WTC11 (cell line): ENCODE measurements at regions not wholly inside any gene's neighbourhood (a gene's known extent, or its start where the extent isn't known, plus 50 kb on each side); places are given as distances from the start of the nearest gene placed in this dataset.

Experiments used
- ATAC-seq: fragments of 200-7000 bp; cut with Tn5 transposase; 2 replicates; pipeline ENCODE4 v1.10.0; 2021; ENCODE audit warnings: mild to moderate bottlenecking, moderate library complexity
- CTCF ChIA-PET: fragments of 300-600 bp; sonication (Branson Sonifier 250); formaldehyde crosslinking; loops from one replicate; lab custom pipeline; 2021; ENCODE audit warnings: antibody characterized with exemption; lab: Charles Lee
- POLR2A ChIA-PET: fragments of 350-600 bp; sonication (Branson Sonifier 250); formaldehyde crosslinking; loops from one replicate; lab custom pipeline; 2021; ENCODE audit warnings: antibody characterized with exemption; lab: Charles Lee
- DNase-seq: peaks from one replicate; pipeline ENCODE4 v3.0.0; 2021; ENCODE audit warnings: low spot score
- H3K27ac Mint-ChIP-seq: 2 replicates; pipeline ENCODE4 v1.8.0; 2021; ENCODE audit warnings: mixed read lengths
- H3K27me3 Mint-ChIP-seq: 2 replicates; pipeline ENCODE4 v1.8.0; 2021; ENCODE audit warnings: low read depth, mild to moderate bottlenecking, moderate library complexity, mixed read lengths
- H3K36me3 Mint-ChIP-seq: 2 replicates; pipeline ENCODE4 v1.8.0; 2021; ENCODE audit warnings: mixed read lengths
- H3K4me1 Mint-ChIP-seq: 2 replicates; pipeline ENCODE4 v1.8.0; 2022; ENCODE audit warnings: mixed read lengths
- H3K4me3 Mint-ChIP-seq: 2 replicates; pipeline ENCODE4 v1.8.0; 2021; ENCODE audit warnings: mild to moderate bottlenecking, moderate library complexity, mixed read lengths
- H3K9me3 Mint-ChIP-seq: 2 replicates; pipeline ENCODE4 v1.8.0; 2021; ENCODE audit warnings: mixed read lengths
- AFF4 ChIP-seq: sonication (generic); formaldehyde crosslinking; IDR thresholded peaks from 2 replicates; pipeline ENCODE4 v1.8.1; 2023; ENCODE audit warnings: mild to moderate bottlenecking, missing genetic modification reagents, borderline replicate concordance
- ATF1 ChIP-seq: sonication (generic); formaldehyde crosslinking; IDR thresholded peaks from 2 replicates; pipeline ENCODE4 v1.8.1; 2023; ENCODE audit warnings: mild to moderate bottlenecking, moderate library complexity, missing genetic modification reagents
- CREM ChIP-seq: sonication (generic); formaldehyde crosslinking; IDR thresholded peaks from 2 replicates; pipeline ENCODE4 v1.8.1; 2022; ENCODE audit warnings: mild to moderate bottlenecking, missing genetic modification reagents, moderate library complexity
- HMGXB4 ChIP-seq: sonication (generic); formaldehyde crosslinking; IDR thresholded peaks from 2 replicates; pipeline ENCODE4 v1.8.1; 2023; ENCODE audit warnings: mild to moderate bottlenecking, moderate library complexity, missing genetic modification reagents
- MXD4 ChIP-seq: fragments of 250-450 bp; sonication (Bioruptor Pico); IDR thresholded peaks from 2 replicates; pipeline ENCODE4 v1.8.0; 2021; ENCODE audit warnings: mild to moderate bottlenecking, moderate library complexity, borderline replicate concordance
- MYBL2 ChIP-seq: sonication (generic); formaldehyde crosslinking; IDR thresholded peaks from 2 replicates; pipeline ENCODE4 v1.8.1; 2023; ENCODE audit warnings: mild to moderate bottlenecking, moderate library complexity, missing genetic modification reagents
- STAT6 ChIP-seq: sonication (generic); formaldehyde crosslinking; conservative IDR thresholded peaks from 2 replicates; pipeline ENCODE4 v1.8.1; 2023; ENCODE audit warnings: mild to moderate bottlenecking, low read depth, missing genetic modification reagents, moderate library complexity
- ZNF219 ChIP-seq: sonication (generic); formaldehyde crosslinking; IDR thresholded peaks from 2 replicates; pipeline ENCODE4 v1.8.0; 2023; ENCODE audit warnings: missing genetic modification reagents, mild to moderate bottlenecking, borderline replicate concordance
- ZNF396 ChIP-seq: fragments of 250-450 bp; sonication (Bioruptor Pico); IDR thresholded peaks from 2 replicates; pipeline ENCODE4 v1.8.0; 2021; ENCODE audit warnings: mild to moderate bottlenecking, moderate library complexity, borderline replicate concordance
- ZNF423 ChIP-seq: fragments of 250-450 bp; sonication (Bioruptor Pico); IDR thresholded peaks from 2 replicates; pipeline ENCODE4 v2.1.2; 2022; ENCODE audit warnings: mild to moderate bottlenecking, moderate library complexity
- TF ChIP-seq, protein P1 (sequence below): sonication (generic); formaldehyde crosslinking; IDR thresholded peaks from 2 replicates; pipeline ENCODE4 v1.8.0; 2023; ENCODE audit warnings: missing genetic modification reagents, mild to moderate bottlenecking, borderline replicate concordance
- TF ChIP-seq, protein P2 (sequence below): fragments of 250-450 bp; sonication (Bioruptor Pico); conservative IDR thresholded peaks from 2 replicates; pipeline ENCODE4 v1.9.0; 2021; ENCODE audit warnings: mild to moderate bottlenecking
- TF ChIP-seq, protein P3 (sequence below): sonication (generic); formaldehyde crosslinking; IDR thresholded peaks from 2 replicates; pipeline ENCODE4 v1.8.0; 2022; ENCODE audit warnings: mild to moderate bottlenecking, missing genetic modification reagents

- TF ChIP-seq, protein P1, sequence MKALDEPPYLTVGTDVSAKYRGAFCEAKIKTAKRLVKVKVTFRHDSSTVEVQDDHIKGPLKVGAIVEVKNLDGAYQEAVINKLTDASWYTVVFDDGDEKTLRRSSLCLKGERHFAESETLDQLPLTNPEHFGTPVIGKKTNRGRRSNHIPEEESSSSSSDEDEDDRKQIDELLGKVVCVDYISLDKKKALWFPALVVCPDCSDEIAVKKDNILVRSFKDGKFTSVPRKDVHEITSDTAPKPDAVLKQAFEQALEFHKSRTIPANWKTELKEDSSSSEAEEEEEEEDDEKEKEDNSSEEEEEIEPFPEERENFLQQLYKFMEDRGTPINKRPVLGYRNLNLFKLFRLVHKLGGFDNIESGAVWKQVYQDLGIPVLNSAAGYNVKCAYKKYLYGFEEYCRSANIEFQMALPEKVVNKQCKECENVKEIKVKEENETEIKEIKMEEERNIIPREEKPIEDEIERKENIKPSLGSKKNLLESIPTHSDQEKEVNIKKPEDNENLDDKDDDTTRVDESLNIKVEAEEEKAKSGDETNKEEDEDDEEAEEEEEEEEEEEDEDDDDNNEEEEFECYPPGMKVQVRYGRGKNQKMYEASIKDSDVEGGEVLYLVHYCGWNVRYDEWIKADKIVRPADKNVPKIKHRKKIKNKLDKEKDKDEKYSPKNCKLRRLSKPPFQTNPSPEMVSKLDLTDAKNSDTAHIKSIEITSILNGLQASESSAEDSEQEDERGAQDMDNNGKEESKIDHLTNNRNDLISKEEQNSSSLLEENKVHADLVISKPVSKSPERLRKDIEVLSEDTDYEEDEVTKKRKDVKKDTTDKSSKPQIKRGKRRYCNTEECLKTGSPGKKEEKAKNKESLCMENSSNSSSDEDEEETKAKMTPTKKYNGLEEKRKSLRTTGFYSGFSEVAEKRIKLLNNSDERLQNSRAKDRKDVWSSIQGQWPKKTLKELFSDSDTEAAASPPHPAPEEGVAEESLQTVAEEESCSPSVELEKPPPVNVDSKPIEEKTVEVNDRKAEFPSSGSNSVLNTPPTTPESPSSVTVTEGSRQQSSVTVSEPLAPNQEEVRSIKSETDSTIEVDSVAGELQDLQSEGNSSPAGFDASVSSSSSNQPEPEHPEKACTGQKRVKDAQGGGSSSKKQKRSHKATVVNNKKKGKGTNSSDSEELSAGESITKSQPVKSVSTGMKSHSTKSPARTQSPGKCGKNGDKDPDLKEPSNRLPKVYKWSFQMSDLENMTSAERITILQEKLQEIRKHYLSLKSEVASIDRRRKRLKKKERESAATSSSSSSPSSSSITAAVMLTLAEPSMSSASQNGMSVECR = no peak
- no peak for TF ChIP-seq MXD4
- TF ChIP-seq, all 79 proteins: peak for 0
Measured at GRCh38 chr10:69710008-69710888, 80.2 kb downstream of the FAM241B start (continued).

DNA sequence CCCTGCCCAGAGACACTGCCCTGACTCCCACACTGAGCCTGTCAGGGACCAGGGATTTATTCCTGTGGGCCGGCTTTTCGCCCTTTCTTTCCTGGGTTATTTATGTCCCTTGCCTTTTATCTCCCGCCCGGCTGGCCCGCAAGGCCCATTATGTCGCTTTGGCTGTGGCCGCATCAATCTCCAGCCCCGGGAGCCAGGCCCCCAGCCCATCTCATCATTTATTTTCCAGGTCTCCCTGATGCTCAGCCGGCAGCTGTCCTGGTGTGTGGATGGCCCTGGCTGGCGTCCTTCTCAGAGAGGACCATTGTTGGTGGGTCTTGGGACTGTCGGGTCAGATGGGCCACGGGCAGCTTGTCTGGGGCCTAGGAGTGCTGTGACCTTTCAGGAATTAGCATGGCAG is 82.3 kb downstream of the FAM241B start:
- H3K9me3 Mint-ChIP-seq = peaks cover 15% of the 10 kb centered on the region
- no peak overlapping the region for H3K27ac Mint-ChIP-seq
- TF ChIP-seq, protein P2, sequence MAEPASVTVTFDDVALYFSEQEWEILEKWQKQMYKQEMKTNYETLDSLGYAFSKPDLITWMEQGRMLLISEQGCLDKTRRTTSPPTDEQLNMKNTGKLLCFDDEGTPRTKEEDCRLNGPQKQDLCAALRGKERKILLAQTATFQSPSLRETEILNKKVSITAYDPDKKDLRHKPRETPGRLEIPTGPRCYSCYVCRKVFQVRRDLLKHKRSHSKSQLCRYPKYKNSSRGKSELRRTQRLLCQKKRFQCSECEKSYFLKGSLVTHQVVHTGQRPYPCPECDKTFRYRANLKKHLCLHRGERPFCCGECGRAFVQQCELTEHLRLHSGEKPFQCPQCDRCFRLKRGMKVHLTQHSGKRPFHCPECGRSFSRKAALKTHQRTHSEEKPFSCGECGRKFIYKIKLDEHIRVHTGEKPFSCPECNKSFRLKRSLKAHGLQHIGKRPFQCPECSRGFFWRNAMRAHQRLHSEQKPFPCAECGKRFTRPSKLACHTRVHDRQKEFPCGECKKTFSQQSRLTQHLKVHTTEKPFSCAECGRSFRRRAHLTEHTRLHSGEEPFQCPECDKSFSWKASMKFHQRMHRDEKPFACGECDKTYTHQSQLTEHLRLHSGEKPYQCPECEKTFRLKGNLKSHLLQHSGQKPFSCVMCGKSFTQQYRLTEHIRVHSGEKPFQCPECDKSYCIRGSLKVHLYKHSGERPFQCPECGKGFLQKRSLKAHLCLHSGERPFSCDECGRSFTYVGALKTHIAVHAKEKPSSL (CRISPR knock-in tag) = no peak
- TF ChIP-seq, all 79 proteins: peak for 0
- no peak for ATAC-seq
- ChIA-PET CTCF (interaction anchor here (0.7 to 8.0 kb wide), 3 partner anchors 16 to 68 kb away, joined by 3 to 140 read pairs (median 4); no protein-coding TSS in a partner anchor), POLR2A (no interaction called here)
- Mint-ChIP-seq H3K4me1 (peaks cover 15% of the 10 kb centered on the region), H3K27me3 (peaks cover 17% of the 10 kb centered on the region), H3K36me3 (peaks cover 7% of the 10 kb centered on the region; the same call in 1 of the 2 replicates), H3K4me3 (no peak overlapping the region)
- no peak for DNase-seq

DNA sequence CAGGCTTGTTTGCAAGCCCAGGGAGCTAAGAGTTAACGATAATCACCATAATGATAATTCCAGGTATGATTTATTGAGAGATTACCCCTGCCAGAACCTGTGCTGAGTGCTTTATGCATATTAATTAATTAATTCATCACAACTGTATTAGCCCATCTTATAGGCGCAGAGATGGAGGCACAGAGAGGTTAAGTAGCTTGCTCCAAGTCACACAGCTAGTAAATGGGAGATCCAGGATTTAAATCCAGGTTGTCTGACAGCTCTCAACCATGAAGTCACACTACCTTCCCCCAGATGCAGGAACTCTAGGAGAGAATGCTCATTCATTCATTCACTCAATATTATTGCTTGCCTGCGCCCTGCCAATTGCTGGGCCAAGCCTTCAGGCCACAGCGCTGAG is 84.5 kb downstream of the FAM241B start:
- H3K9me3 Mint-ChIP-seq = no peaks in the 10 kb centered on the region
- DNase-seq (no peak), ATAC-seq (no peak)
- no peaks in the 10 kb centered on the region for H3K36me3 Mint-ChIP-seq
- no peak overlapping the region for H3K27ac Mint-ChIP-seq
- ChIA-PET CTCF (interaction anchor here (0.8 to 8.0 kb wide), 8 partner anchors 19 to 200 kb away, joined by 3 to 140 read pairs (median 16); no protein-coding TSS in a partner anchor), POLR2A (interaction anchor here (1.4 kb wide), 1 partner anchor 70 kb away, joined by 3 read pairs; no protein-coding TSS in a partner anchor)
- no peaks in the 10 kb centered on the region; the same call in 1 of the 2 replicates for H3K27me3 Mint-ChIP-seq
- no peak overlapping the region for H3K4me3 Mint-ChIP-seq
- H3K4me1 Mint-ChIP-seq = peaks cover 13% of the 10 kb centered on the region
- TF ChIP-seq AFF4 (CRISPR knock-in tag) (no peak), CREM (no peak), MYBL2 (CRISPR knock-in tag) (no peak), ZNF219 (no peak), ATF1 (no peak), ZNF423 (no peak), HMGXB4 (CRISPR knock-in tag) (no peak), STAT6 (CRISPR knock-in tag) (no peak), ZNF396 (CRISPR knock-in tag) (no peak)
- TF ChIP-seq, protein P3, sequence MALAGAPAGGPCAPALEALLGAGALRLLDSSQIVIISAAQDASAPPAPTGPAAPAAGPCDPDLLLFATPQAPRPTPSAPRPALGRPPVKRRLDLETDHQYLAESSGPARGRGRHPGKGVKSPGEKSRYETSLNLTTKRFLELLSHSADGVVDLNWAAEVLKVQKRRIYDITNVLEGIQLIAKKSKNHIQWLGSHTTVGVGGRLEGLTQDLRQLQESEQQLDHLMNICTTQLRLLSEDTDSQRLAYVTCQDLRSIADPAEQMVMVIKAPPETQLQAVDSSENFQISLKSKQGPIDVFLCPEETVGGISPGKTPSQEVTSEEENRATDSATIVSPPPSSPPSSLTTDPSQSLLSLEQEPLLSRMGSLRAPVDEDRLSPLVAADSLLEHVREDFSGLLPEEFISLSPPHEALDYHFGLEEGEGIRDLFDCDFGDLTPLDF (CRISPR knock-in tag) = no peak
